GM12892 (cell line): ENCODE measurements at regions not wholly inside any gene's neighbourhood (a gene's known extent, or its start where the extent isn't known, plus 50 kb on each side); places are given as distances from the start of the nearest gene placed in this dataset.

ENCODE experiments used
- DNase-seq: peaks from one replicate; pipeline ENCODE4 v3.0.0; 2011; ENCODE audit not compliant: insufficient read length
- FAIRE-seq: peaks from 2 replicates; lab custom pipeline; 2011; peaks lifted over from hg19 to GRCh38; lab: Jason Lieb, UNC
- POLR2A ChIP-seq: IDR thresholded peaks from 2 replicates; pipeline ENCODE4 v1.6.1; 2011; ENCODE audit warnings: low read depth, low read length, control low read depth
- POLR2AphosphoS5 ChIP-seq: IDR thresholded peaks from 2 replicates; pipeline ENCODE4 v1.6.1; 2011; ENCODE audit warnings: low read depth, low read length, control low read depth
- TAF1 ChIP-seq: IDR thresholded peaks from 2 replicates; pipeline ENCODE4 v1.6.1; 2011; ENCODE audit warnings: low read depth, mild to moderate bottlenecking, control low read depth, low read length, borderline replicate concordance

DNA sequence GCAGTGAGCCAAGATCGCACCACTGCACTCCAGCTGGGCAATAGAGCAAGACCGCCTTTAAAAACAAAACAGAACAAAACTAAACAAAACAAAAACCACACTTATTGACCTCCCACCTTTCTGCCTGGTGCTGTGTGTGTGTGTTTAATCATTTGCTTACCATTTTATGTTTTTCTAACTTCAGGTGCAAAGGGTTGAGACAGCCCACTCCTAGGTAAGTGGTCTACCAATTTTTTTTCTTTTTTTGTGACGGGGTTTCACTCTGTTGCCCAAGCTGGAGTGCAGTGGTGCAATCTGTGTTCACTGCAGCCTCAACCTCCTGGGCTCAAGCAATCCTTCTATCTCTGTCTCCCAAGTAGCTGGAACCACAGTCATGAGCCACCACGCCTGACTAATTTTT lies 65.8 kb downstream of the SALL1 start:
- TF ChIP-seq POLR2AphosphoS5 (no peak), POLR2A (no peak), TAF1 (no peak)
- no peak for DNase-seq
- no peak for FAIRE-seq

DNA sequence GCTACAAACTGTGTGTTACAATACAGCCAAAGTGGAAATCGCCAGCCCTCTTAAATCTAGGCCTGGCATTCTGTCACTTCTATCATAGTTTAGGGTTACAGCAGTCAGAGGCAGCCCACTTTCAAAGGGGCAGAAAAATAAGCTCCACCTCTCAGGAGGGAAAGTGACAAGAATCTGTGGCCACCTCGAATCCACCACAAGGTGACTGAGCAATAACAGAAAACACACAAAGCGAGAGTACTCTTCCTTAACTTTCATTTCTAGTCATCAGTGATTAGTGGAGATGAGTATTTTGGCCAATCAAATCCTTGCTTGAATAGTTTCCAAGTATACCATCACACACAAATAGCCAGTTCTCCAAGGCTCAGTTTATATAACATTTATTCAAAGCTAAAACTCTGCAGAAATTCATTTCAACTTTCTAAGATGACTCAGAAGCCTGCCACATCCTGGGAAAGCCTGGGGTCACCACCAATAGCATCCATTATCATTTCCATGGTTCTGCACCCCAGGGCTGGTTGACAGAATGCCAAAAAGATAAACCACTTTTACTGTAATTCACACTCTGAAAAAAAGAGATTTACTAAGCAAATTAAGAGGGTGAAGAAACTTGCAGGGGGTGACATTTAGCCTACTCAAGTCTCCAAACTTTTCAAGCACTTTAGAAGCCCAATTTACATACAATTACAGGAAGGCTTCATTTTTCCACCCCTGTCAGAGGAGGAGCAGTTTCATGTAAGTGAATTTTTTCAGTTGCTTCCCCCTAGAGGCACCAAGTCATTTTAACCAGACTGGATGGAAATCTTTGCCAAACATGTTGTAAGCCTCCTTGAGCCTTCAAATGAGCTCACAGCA lies 66.8 kb downstream of the SALL1 start:
- TF ChIP-seq POLR2AphosphoS5 (no peak), POLR2A (no peak), TAF1 (no peak)
- DNase-seq: no peak
- no peak for FAIRE-seq

DNA sequence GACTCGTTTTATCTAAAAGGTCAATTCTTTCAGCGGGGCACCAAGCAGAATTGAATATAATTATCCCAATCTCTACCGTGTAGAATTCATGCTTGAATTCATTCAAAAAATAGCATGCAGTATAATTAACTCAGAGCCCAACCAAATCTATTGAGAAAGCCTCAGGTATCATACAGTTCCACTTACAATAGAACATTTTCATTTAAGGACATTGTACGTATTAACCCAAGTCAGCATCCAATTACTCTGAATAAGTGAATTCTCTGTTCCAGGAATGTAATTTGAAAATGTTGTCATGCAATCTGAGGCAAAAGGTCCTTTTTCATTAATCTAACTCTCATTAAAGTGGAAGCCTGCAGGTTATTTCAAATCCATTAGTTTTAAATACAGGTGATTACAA lies 78.5 kb downstream of the SALL1 start:
- TF ChIP-seq POLR2AphosphoS5 (no peak), TAF1 (no peak), POLR2A (no peak)
- FAIRE-seq (no peak), DNase-seq (no peak)

DNA sequence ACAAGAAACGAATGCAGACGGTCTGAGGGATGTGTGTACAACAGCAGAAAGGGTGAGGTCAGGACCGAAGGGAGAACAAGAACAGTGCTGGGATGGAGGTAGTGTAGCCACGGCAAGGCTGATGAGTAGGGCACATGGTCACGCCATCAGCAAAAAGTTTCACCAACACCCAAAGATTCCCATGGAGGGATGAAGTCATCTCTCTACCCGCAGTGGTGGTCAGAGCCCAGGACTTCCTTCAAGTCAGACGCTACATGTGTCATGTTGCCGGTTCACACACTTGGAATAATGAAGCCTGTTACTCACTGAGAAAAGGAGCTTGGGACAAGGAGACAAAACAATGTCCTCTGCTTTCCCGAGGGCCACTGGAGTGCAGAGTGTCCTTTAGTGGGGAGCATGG lies 79.7 kb downstream of the SALL1 start:
- no peak for TF ChIP-seq POLR2A
- TF ChIP-seq POLR2AphosphoS5: no peak
- no peak for TF ChIP-seq TAF1
- DNase-seq (no peak), FAIRE-seq (no peak)

DNA sequence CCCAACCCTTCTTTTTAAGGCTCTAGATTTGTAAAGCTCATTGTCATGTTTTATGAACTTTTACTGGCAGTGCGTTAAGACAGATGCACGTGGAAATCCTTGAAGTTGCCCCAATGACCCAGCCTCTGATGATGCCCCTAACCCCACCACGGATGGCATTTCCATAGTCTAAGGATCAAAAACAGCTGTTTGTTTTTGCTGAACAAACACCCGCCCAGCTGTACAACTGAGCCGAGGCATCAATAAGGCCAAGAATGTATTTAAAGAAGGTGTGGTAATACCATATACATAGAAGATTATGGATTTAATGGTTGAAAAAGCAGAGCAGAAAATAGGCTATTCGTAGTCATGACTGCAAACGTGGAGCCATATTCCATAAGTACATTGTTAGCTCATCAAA lies 83.7 kb downstream of the SALL1 start:
- FAIRE-seq (no peak), DNase-seq (no peak)
- TF ChIP-seq POLR2AphosphoS5 (no peak), POLR2A (no peak), TAF1 (no peak)

DNA sequence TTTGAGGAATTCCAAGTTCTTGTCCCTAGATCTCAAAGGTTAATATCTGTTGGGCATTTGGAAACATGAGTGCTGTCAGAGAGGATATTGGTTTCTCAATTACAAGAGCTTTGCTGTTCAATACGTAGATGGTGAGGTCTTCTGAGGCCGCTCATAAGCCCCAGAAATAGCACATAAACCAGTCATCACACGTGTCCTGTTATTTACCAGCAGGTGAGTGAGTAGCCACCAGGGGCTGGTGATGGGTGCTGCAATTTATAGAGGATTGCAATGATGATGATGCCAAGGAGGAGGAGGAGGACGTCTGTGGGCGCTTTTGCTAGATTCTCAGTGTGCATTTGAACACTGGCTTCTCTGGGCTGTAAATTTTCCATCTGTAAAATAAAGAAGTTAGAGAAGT lies 89.0 kb downstream of the SALL1 start:
- TF ChIP-seq TAF1 (no peak), POLR2AphosphoS5 (no peak), POLR2A (no peak)
- no peak for DNase-seq

DNA sequence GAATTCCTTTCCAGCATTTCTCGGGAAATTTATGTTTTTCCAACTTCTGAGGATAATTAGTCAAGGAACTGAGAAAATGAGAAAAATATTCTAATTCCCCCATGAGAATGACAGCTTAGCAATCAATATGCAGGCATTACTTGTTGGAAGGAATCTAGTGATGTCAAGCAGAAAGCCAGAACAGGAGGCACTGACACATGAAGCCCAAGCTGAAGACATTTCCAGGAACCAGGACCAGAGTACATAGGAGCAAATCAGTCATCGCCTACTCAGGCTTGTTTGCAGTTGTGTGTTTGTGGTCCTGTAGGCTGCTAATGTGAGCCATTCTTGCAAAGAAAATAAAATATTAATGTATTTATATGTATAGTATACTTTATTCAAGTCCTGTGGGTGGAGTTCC lies 89.7 kb downstream of the SALL1 start:
- DNase-seq (no peak), FAIRE-seq (no peak)
- no peak for TF ChIP-seq POLR2AphosphoS5
- TF ChIP-seq POLR2A: no peak
- no peak for TF ChIP-seq TAF1

More for the DNA sequence above, 89.0 kb downstream of the SALL1 start:
- FAIRE-seq: no peak

DNA sequence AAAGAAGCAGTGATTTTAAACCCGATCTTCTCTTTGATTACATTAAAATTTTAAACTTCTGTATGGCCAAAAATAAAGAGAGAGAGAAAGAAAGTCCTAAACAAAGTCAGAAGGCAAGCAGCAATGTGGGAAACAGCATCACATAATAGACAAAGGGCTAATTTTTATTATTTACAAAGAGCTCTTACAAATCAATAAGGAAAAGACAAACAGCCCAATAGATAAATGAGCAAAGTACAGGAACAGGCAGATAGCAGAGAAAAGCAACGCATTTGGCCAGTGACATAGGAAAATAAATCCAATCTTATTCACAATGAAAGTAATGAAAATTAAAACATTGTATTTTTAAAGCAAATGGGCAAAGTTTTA lies 93.1 kb downstream of the SALL1 start:
- TF ChIP-seq POLR2AphosphoS5 (no peak), POLR2A (no peak), TAF1 (no peak)

DNA sequence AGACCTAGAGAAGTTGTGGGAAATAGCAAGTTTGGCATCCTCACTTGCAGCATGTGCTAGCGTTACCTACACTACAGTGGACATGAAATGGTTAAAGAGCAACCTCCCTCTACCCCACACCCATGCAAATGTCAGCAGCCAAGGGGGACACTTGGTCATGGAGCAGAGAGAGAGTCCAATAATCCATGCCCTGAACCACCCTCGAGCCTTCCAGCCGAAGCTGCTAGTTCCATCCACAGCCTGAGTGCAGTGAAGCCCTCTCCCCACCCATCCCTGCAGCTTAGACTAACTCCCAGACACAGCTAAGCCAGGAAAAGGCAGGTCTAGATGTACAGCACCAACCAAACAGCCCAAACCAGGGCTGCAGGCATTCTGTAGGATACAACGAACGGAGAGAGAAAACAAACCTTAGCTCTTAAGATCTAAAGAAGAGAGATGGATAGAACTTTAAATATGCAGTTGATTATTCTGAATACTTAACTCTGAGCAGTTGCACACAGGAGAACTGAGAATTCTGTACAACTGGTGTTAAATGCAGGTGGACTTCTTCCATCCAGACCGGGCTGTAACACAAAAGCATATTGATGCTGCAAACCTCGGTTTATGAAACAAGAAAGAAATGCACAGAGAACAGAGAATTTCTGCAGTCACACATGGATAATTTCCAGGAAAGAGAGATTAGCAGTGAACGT lies 93.8 kb downstream of the SALL1 start:
- DNase-seq (no peak), FAIRE-seq (no peak)
- TF ChIP-seq TAF1 (no peak), POLR2AphosphoS5 (no peak), POLR2A (no peak)

More for the DNA sequence above, 93.1 kb downstream of the SALL1 start:
- FAIRE-seq (no peak), DNase-seq (no peak)

DNA sequence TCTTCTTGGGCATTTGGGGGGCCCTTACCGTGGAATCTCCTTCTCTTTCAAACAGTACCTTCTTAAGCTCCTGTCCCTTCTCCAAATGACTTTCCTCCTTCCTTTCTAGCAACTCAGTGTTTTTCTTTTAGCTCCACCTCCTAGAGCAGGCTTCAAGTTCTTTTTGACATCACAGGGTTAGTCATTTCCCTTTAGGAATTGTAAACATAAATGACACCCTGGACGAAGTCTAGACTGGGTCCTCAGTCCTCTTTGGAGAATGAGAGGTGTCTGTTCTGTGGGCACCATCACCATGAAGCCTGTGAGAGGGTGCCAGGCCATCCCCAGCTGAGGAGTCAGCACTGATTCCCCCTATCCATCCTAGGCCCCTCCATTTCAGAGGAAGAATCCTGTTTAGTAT lies 94.7 kb downstream of the SALL1 start:
- no peak for FAIRE-seq
- no peak for TF ChIP-seq POLR2A

DNA sequence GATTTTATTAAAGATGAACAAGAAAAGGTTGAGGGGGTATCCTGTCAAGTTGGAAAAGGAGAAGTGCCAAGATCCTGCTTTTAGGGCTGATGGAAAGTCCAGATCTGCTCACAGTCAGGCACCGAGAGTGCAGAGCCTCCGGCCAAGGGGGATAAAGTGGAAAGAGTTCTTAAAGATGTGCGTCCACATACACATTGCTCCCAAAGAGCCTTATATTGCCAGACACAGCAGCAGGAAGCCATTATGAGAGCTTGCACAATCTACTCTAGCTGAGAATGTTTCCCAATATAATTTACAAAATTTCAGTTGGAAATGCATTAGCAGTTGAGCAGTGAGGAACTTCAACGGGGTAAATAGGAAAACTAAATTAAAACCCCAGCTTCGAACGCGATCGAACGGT lies 95.6 kb downstream of the SALL1 start:
- TF ChIP-seq POLR2AphosphoS5 (no peak), POLR2A (no peak), TAF1 (no peak)
- DNase-seq (no peak), FAIRE-seq (no peak)

More for the DNA sequence above, 94.7 kb downstream of the SALL1 start:
- no peak for DNase-seq

DNA sequence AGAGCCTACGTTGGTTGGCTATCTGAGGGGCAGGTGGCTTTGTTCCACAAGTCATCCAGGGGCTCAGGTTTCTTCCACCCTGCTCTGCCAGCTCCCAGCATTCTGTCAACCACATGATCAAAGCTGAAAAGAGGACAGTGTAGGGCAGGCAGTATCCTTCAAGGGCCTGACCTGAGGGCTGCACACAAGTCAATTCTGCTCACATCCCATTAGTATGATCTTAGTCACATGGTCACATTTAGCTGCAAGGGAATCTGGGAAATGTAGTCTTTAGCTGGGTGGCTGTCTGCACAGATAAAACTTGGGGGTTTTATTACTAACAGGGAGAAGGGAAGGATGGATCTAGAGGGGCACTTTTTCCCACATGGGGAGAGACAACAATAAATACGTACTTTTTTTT lies 97.3 kb downstream of the SALL1 start:
- FAIRE-seq (no peak), DNase-seq (no peak)
- no peak for TF ChIP-seq POLR2A
- TF ChIP-seq TAF1: no peak
- no peak for TF ChIP-seq POLR2AphosphoS5
